Fibroblast of the aortic adventitia (primary cell): ENCODE measurements at regions not wholly inside any gene's neighbourhood (a gene's known extent, or its start where the extent isn't known, plus 50 kb on each side); places are given as distances from the start of the nearest gene placed in this dataset.

ENCODE experiments used
- DNase-seq: peaks from one replicate; pipeline ENCODE4 v3.0.0-alpha.2; 2010; ENCODE audit warnings: low read depth
- H3K4me3 ChIP-seq: 2 replicates; pipeline ENCODE4 v1.5.1; 2011; ENCODE audit warnings: low read depth, mild to moderate bottlenecking, control low read depth, low read length, moderate library complexity
- CTCF ChIP-seq: IDR thresholded peaks from 2 replicates; pipeline ENCODE4 v1.5.1; 2011; ENCODE audit warnings: mild to moderate bottlenecking, low read length, control low read depth, inconsistent platforms; ENCODE audit not compliant: insufficient read depth

GRCh38 chr13:47426126-47426849 lies 529.4 kb upstream of the HTR2A start:
- TF ChIP-seq CTCF = no peak
- no peak overlapping the region for H3K4me3 ChIP-seq
- peak; percentile 88 for DNase-seq

GRCh38 chr13:47421525-47421924 lies 524.7 kb upstream of the HTR2A start:
- no peak overlapping the region for H3K4me3 ChIP-seq
- TF ChIP-seq CTCF = no peak
- no peak for DNase-seq

- no peak overlapping the region for H3K4me3 ChIP-seq
- no peak for TF ChIP-seq CTCF
- DNase-seq = no peak
These were observed 523.7 kb upstream of the HTR2A start for GRCh38 chr13:47420568-47420967.

GRCh38 chr13:47420020-47420419 lies 523.2 kb upstream of the HTR2A start:
- no peak for DNase-seq
- no peak overlapping the region for H3K4me3 ChIP-seq
- TF ChIP-seq CTCF = no peak

- H3K4me3 ChIP-seq = no peak overlapping the region
- TF ChIP-seq CTCF = no peak
- no peak for DNase-seq
These were observed 521.5 kb upstream of the HTR2A start for GRCh38 chr13:47418206-47418920.

- TF ChIP-seq CTCF = no peak
- no peak for DNase-seq
- H3K4me3 ChIP-seq = no peak overlapping the region
These were observed 520.6 kb upstream of the HTR2A start for GRCh38 chr13:47417485-47417884.

GRCh38 chr13:47415048-47415447 lies 518.2 kb upstream of the HTR2A start:
- H3K4me3 ChIP-seq = no peak overlapping the region
- no peak for TF ChIP-seq CTCF
- peak; percentile 56 for DNase-seq
